ENCODE measurements at regions not wholly inside any gene's neighbourhood (a gene's known extent, or its start where the extent isn't known, plus 50 kb on each side); places are given as distances from the start of the nearest gene placed in this dataset.

GRCh38 chr4:138310498-138310897 lies 68.3 kb upstream of the SLC7A11 start:
- TF ChIP-seq POLR2A (IDR thresholded peaks at IDR 0.05; ENCODE audit: low read length) (no peak), GATA1 (IDR thresholded peaks at IDR 0.05; ENCODE audit: low read depth, low read length) (no peak)
